Panc1 (cell line): ENCODE measurements at regions not wholly inside any gene's neighbourhood (a gene's known extent, or its start where the extent isn't known, plus 50 kb on each side); places are given as distances from the start of the nearest gene placed in this dataset.

Experiments
- POLR2AphosphoS5 ChIP-seq: IDR thresholded peaks from 2 replicates; pipeline ENCODE4 v1.6.1; 2012; ENCODE audit warnings: mild to moderate bottlenecking, low read depth, low read length, moderate library complexity
- SIN3A ChIP-seq: IDR thresholded peaks from 2 replicates; pipeline ENCODE4 v1.6.1; 2012; ENCODE audit warnings: low read depth, mild to moderate bottlenecking, low read length, moderate library complexity, borderline replicate concordance; ENCODE audit not compliant: insufficient read depth
- TF ChIP-seq, protein P1 (sequence below): fragments of 450-650 bp; IDR thresholded peaks from 2 replicates; pipeline ENCODE4 v1.5.1; 2017; ENCODE audit warnings: mild to moderate bottlenecking
- TF ChIP-seq, protein P2 (sequence below), 2 experiments: IDR thresholded peaks; 2 replicates each; pipeline ENCODE4 v1.6.1; 2011 to 2012; ENCODE audit warnings: low read depth in 2 of 2, control low read depth in 1 of 2, low read length in 1 of 2, mild to moderate bottlenecking in 1 of 2, moderate library complexity in 1 of 2; ENCODE audit not compliant: insufficient read depth in 1 of 2

DNA sequence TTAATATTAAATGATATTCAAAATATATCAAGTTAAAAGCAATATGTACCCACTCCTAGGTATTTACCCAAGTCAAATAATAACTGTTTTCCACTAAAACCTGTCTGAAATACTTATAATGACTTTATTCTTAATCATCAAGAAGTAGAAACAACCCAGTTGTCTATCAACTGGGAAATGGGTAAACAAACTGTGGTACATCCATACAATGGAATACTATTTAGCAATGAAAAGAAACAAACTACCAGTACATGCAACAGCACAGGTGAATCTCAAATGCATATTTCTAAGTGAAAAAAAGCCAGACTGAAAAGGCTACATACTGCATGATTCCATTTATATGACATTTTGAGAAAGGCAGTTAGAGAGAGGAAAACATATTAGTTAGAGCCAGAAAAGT, 559.9 kb downstream of the MBD2 start:
- TF ChIP-seq, protein P1, sequence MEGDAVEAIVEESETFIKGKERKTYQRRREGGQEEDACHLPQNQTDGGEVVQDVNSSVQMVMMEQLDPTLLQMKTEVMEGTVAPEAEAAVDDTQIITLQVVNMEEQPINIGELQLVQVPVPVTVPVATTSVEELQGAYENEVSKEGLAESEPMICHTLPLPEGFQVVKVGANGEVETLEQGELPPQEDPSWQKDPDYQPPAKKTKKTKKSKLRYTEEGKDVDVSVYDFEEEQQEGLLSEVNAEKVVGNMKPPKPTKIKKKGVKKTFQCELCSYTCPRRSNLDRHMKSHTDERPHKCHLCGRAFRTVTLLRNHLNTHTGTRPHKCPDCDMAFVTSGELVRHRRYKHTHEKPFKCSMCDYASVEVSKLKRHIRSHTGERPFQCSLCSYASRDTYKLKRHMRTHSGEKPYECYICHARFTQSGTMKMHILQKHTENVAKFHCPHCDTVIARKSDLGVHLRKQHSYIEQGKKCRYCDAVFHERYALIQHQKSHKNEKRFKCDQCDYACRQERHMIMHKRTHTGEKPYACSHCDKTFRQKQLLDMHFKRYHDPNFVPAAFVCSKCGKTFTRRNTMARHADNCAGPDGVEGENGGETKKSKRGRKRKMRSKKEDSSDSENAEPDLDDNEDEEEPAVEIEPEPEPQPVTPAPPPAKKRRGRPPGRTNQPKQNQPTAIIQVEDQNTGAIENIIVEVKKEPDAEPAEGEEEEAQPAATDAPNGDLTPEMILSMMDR = no peak
- TF ChIP-seq POLR2AphosphoS5 (no peak), SIN3A (no peak)
- TF ChIP-seq, protein P2, sequence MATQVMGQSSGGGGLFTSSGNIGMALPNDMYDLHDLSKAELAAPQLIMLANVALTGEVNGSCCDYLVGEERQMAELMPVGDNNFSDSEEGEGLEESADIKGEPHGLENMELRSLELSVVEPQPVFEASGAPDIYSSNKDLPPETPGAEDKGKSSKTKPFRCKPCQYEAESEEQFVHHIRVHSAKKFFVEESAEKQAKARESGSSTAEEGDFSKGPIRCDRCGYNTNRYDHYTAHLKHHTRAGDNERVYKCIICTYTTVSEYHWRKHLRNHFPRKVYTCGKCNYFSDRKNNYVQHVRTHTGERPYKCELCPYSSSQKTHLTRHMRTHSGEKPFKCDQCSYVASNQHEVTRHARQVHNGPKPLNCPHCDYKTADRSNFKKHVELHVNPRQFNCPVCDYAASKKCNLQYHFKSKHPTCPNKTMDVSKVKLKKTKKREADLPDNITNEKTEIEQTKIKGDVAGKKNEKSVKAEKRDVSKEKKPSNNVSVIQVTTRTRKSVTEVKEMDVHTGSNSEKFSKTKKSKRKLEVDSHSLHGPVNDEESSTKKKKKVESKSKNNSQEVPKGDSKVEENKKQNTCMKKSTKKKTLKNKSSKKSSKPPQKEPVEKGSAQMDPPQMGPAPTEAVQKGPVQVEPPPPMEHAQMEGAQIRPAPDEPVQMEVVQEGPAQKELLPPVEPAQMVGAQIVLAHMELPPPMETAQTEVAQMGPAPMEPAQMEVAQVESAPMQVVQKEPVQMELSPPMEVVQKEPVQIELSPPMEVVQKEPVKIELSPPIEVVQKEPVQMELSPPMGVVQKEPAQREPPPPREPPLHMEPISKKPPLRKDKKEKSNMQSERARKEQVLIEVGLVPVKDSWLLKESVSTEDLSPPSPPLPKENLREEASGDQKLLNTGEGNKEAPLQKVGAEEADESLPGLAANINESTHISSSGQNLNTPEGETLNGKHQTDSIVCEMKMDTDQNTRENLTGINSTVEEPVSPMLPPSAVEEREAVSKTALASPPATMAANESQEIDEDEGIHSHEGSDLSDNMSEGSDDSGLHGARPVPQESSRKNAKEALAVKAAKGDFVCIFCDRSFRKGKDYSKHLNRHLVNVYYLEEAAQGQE (IDR thresholded peaks at IDR 0.05; ENCODE audit: insufficient read depth in 1 of 2, low read depth in 2 of 2, low read length in 1 of 2) = no peak
